Osteocyte (in vitro differentiated cells): ENCODE measurements at regions not wholly inside any gene's neighbourhood (a gene's known extent, or its start where the extent isn't known, plus 50 kb on each side); places are given as distances from the start of the nearest gene placed in this dataset.

Experiments used
- DNase-seq: peaks from one replicate; pipeline ENCODE4 v3.0.0; 2021; ENCODE audit warnings: mixed read lengths; ENCODE audit not compliant: unreplicated experiment; ENCODE audit errors: extremely low spot score
- H3K27ac Mint-ChIP-seq: one replicate; pipeline ENCODE4 v1.8.0; 2021; ENCODE audit warnings: mild to moderate bottlenecking, mixed read lengths; ENCODE audit not compliant: unreplicated experiment
- H3K27me3 Mint-ChIP-seq: one replicate; pipeline ENCODE4 v1.8.0; 2021; ENCODE audit warnings: mixed read lengths; ENCODE audit not compliant: unreplicated experiment
- H3K36me3 Mint-ChIP-seq: one replicate; pipeline ENCODE4 v1.8.0; 2021; ENCODE audit warnings: mixed read lengths; ENCODE audit not compliant: unreplicated experiment
- H3K4me1 Mint-ChIP-seq: one replicate; pipeline ENCODE4 v1.8.0; 2021; ENCODE audit warnings: mixed read lengths; ENCODE audit not compliant: unreplicated experiment
- H3K4me3 Mint-ChIP-seq: one replicate; pipeline ENCODE4 v1.8.0; 2021; ENCODE audit warnings: mild to moderate bottlenecking, moderate library complexity, mixed read lengths; ENCODE audit not compliant: unreplicated experiment
- H3K9me3 Mint-ChIP-seq: one replicate; pipeline ENCODE4 v1.8.0; 2021; ENCODE audit warnings: mixed read lengths; ENCODE audit not compliant: unreplicated experiment
- CTCF ChIP-seq: fragments of 200-600 bp; sonication (generic); IDR thresholded peaks from 2 replicates; pipeline ENCODE4 v1.5.0; 2021; ENCODE audit warnings: antibody characterized with exemption, mild to moderate bottlenecking, moderate library complexity

GRCh38 chr2:10187661-10188060, 65.1 kb downstream of the RRM2 start:
- no peak for TF ChIP-seq CTCF
- H3K36me3 Mint-ChIP-seq, result no peaks in the 10 kb centered on the region
- H3K27me3 Mint-ChIP-seq, result no peaks in the 10 kb centered on the region
- no peak overlapping the region for H3K27ac Mint-ChIP-seq
- H3K4me1 Mint-ChIP-seq, result no peaks in the 10 kb centered on the region
- H3K4me3 Mint-ChIP-seq, result no peak overlapping the region
- no peak for DNase-seq
- H3K9me3 Mint-ChIP-seq, result no peaks in the 10 kb centered on the region

DNA sequence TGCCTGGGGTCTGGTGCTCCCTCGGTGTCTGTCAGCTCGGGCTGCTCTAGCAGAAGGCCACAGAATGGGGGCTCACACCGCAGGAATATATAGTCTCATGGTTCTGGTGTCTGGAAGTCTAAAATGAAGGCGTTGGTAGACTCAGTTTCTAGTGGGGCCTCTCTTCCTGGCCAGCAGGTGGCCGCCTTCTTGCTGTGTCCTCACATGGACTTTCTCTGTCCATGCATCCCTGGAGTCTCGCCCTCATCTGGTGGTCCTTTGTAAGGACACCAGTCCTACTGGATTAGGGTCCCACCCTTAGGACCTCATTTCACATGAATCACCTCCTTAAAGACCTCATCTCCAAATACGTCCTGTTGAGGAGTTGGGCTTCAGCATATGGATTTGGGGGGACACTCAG, 65.7 kb downstream of the RRM2 start:
- H3K9me3 Mint-ChIP-seq, result no peaks in the 10 kb centered on the region
- no peak overlapping the region for H3K4me3 Mint-ChIP-seq
- TF ChIP-seq CTCF, result peak; percentile 52
- H3K4me1 Mint-ChIP-seq, result no peaks in the 10 kb centered on the region
- DNase-seq, result no peak
- no peak overlapping the region for H3K27ac Mint-ChIP-seq
- H3K36me3 Mint-ChIP-seq, result no peaks in the 10 kb centered on the region
- no peaks in the 10 kb centered on the region for H3K27me3 Mint-ChIP-seq

DNA sequence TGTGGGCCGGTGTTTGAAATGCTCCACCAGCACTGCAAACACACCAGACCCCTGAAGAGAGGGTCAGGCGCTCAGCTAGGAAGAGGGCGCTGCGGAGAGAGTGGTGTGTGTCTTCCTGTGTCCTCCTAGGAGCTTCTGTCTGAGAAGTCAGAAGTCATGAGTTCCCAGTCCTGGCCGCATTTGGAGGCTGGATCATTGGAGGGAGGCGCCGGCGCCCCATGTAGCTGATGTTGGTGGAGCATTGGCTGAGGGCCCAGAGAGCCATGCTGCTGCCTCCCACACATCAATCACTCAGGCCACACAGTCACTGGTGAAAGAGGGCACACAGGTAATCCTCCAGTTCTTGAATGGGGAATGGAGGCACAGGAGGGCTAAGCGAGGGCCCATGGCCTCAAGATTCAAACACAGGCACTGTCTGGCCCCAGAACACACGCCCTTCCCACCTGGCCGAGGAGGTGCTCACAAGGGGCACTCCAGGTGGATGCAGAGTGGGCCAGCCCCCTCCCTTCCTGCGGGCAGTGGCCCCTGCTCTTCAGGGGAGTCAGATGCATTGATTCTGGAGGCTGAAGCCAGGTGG, 66.3 kb downstream of the RRM2 start:
- no peaks in the 10 kb centered on the region for H3K36me3 Mint-ChIP-seq
- no peak overlapping the region for H3K27ac Mint-ChIP-seq
- TF ChIP-seq CTCF, result no peak
- no peaks in the 10 kb centered on the region for H3K9me3 Mint-ChIP-seq
- H3K4me1 Mint-ChIP-seq, result peaks cover 3% of the 10 kb centered on the region
- no peaks in the 10 kb centered on the region for H3K27me3 Mint-ChIP-seq
- no peak for DNase-seq
- H3K4me3 Mint-ChIP-seq, result no peak overlapping the region

DNA sequence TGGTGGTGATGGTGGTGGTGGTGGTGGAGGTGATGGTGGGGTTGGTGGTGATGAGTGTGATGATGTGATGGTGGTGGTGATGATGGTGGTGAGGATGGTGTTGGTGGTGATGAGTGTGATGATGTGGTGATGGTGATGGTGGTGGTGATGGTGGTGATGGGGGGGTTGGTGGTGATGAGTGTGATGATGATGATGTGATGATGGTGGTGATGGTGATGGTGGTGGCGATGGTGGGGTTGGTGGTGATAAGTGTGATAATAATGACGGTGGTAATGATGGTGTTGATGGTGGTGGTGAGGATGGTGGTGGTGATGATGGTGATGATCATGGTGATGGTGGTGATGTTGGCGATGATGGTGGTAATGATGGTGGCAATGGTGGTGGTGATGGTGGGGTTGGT, 67.7 kb downstream of the RRM2 start:
- no peaks in the 10 kb centered on the region for H3K27me3 Mint-ChIP-seq
- TF ChIP-seq CTCF, result no peak
- no peak for DNase-seq
- peaks cover 5% of the 10 kb centered on the region for H3K4me1 Mint-ChIP-seq
- H3K9me3 Mint-ChIP-seq, result no peaks in the 10 kb centered on the region
- H3K27ac Mint-ChIP-seq, result no peak overlapping the region
- no peaks in the 10 kb centered on the region for H3K36me3 Mint-ChIP-seq
- H3K4me3 Mint-ChIP-seq, result no peak overlapping the region

DNA sequence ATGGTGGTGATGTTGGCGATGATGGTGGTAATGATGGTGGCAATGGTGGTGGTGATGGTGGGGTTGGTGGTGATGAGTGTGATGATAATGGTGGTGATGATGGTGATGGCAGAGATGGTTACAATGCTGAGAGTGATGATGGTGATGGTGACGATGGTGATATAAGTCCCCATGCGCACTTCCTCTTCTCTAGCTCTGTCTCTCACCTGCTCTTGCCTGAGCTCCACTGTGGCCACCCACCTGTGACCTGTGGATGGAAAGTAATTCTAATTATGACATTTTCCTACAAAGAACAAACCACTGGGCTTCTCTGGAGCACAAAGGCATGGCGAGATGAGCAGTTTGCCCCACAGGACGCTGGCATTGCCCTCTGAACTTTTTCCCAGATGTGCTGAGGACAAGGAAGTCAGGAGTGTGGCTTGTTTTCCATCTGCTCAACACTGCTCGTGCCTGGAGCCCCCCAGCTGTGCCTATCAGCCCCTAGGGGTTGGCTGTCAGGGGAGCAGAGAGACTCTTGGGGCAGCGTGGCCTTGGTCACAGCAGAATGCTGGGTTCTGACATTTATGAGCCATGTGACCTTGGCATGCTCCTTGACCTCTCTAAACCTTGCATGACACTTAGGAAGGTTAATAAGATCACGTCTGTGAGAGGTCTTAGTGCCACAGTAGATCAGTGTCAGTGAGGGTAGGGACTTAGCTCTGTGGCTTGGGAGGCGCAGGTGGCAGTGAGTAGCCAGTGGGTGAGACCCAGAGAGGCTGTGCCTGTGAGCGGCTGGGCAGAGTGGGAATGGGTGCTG, 68.4 kb downstream of the RRM2 start:
- Mint-ChIP-seq H3K4me1 (peaks cover 5% of the 10 kb centered on the region), H3K27ac (no peak overlapping the region), H3K4me3 (no peak overlapping the region), H3K36me3 (no peaks in the 10 kb centered on the region), H3K9me3 (no peaks in the 10 kb centered on the region), H3K27me3 (no peaks in the 10 kb centered on the region)
- DNase-seq, result no peak
- no peak for TF ChIP-seq CTCF
